ENCODE measurements at regions not wholly inside any gene's neighbourhood (a gene's known extent, or its start where the extent isn't known, plus 50 kb on each side); places are given as distances from the start of the nearest gene placed in this dataset.
"Not testable (repeated sequence)": the region's sequence is repeated elsewhere in the genome, so short reads cannot be mapped to it uniquely, and the experiment has no call there.

GRCh38 chr1:54474310-54475251 is 68.4 kb upstream of the SSBP3 start:
- no peak for DNase-seq (ENCODE audit: low read depth in 2 of 2)

GRCh38 chr1:54471588-54471987 is 65.4 kb upstream of the SSBP3 start:
- DNase-seq (ENCODE audit: low read depth in 2 of 2), result no peak

- not testable (repeated sequence) for DNase-seq (ENCODE audit: low read depth in 2 of 2)
Measured at GRCh38 chr1:54469444-54469843, 63.2 kb upstream of the SSBP3 start.

GRCh38 chr1:54468288-54469084 is 62.3 kb upstream of the SSBP3 start:
- not testable (repeated sequence) for DNase-seq (ENCODE audit: low read depth in 2 of 2)

GRCh38 chr1:54465351-54465811 is 59.2 kb upstream of the SSBP3 start:
- DNase-seq (ENCODE audit: low read depth in 2 of 2), result no peak

GRCh38 chr1:54464477-54465146 is 58.4 kb upstream of the SSBP3 start:
- DNase-seq (ENCODE audit: low read depth in 2 of 2), result no peak

- no peak for DNase-seq (ENCODE audit: low read depth in 2 of 2)
Measured at GRCh38 chr1:54464031-54464476, 57.9 kb upstream of the SSBP3 start.

- no peak for DNase-seq (ENCODE audit: low read depth in 2 of 2)
Measured at GRCh38 chr1:54463259-54464030, 57.3 kb upstream of the SSBP3 start.

- no peak for DNase-seq (ENCODE audit: low read depth in 2 of 2)
Measured at GRCh38 chr1:54462597-54463258, 56.5 kb upstream of the SSBP3 start.

- DNase-seq (ENCODE audit: low read depth in 2 of 2), result no peak
Measured at GRCh38 chr1:54461731-54462596, 55.8 kb upstream of the SSBP3 start.

GRCh38 chr1:54460861-54461387 is 54.7 kb upstream of the SSBP3 start:
- no peak for DNase-seq (ENCODE audit: low read depth in 2 of 2)

- no peak for DNase-seq (ENCODE audit: low read depth in 2 of 2)
Measured at GRCh38 chr1:54460351-54460750, 54.2 kb upstream of the SSBP3 start.

- DNase-seq (ENCODE audit: low read depth in 2 of 2), result no peak
Measured at GRCh38 chr1:54459726-54460191, 53.6 kb upstream of the SSBP3 start.

- DNase-seq (ENCODE audit: low read depth in 2 of 2), result no peak
Measured at GRCh38 chr1:54459140-54459539, 52.9 kb upstream of the SSBP3 start.

GRCh38 chr1:54456921-54457529 is 50.8 kb upstream of the SSBP3 start:
- no peak for DNase-seq (ENCODE audit: low read depth in 2 of 2)

- DNase-seq (ENCODE audit: low read depth in 2 of 2), result no peak
Measured at GRCh38 chr1:54456361-54456760, 50.2 kb upstream of the SSBP3 start.

Data from stimulated activated CD4-positive, alpha-beta T cell treated with anti-CD3 and anti-CD28 coated beads, Interleukin-4, amount 100 ng/mL, for 48 hours (primary cell).